ENCODE measurements at regions not wholly inside any gene's neighbourhood (a gene's known extent, or its start where the extent isn't known, plus 50 kb on each side); places are given as distances from the start of the nearest gene placed in this dataset.

GRCh38 chr18:2431806-2432205 is 139.5 kb downstream of the METTL4 start:
- Histone ChIP-seq H3K27me3 (ENCODE audit: control insufficient read depth, insufficient read depth, low read length) (no peaks in the 10 kb centered on the region), H3K36me3 (replicated peaks; ENCODE audit: control insufficient read depth, insufficient read depth, low read length) (no peaks in the 10 kb centered on the region), H3K4me3 (ENCODE audit: insufficient read depth, low read depth, low read length) (no peak overlapping the region)
- DNase-seq = no peak

DNA sequence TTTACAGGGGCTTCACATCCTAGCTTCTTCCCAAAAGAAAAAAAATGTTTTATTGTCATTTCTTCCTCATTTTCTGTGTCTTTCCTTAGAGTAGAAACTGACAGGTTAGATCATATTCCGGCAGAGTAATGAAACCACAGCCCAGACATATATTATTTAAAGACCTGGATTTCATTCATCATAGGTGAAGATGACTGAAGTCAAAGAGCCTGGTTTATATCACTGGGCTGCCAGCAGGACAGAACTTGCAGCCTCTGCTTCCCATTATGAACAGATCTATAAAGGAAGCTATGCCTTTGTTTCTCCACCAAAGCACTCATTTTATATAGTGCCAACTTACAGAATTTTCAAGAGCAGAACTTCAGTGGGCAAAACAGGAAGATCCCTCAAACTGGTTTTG is 137.9 kb downstream of the METTL4 start:
- H3K36me3 ChIP-seq (replicated peaks; ENCODE audit: control insufficient read depth, insufficient read depth, low read length) = no peaks in the 10 kb centered on the region
- DNase-seq = no peak
- H3K4me3 ChIP-seq (ENCODE audit: insufficient read depth, low read depth, low read length) = no peak overlapping the region

DNA sequence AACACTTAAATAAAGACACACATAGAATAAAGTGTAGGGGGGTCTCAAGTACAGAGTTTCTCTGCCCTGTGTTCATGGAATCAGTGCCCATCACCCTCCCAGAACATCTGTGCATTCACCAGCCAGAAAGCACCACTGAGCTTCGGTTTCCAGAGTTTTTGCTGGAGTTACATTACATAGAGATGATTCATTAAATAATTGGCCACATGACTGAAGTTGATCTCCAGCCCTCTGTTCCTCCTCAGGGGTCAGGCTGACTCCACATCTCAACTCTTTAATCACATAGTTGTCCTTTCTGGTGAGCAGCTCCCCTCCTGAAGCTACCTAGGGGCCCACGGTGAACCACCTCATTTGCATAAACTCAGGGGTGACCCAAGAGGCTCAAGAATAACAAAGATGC is 129.8 kb downstream of the METTL4 start:
- H3K36me3 ChIP-seq (replicated peaks; ENCODE audit: control insufficient read depth, insufficient read depth, low read length) = no peaks in the 10 kb centered on the region
- H3K27me3 ChIP-seq (ENCODE audit: control insufficient read depth, insufficient read depth, low read length) = no peaks in the 10 kb centered on the region
- no peak overlapping the region for H3K4me3 ChIP-seq (ENCODE audit: insufficient read depth, low read depth, low read length)
- no peak for DNase-seq

More for the DNA sequence above, 137.9 kb downstream of the METTL4 start:
- H3K27me3 ChIP-seq (ENCODE audit: control insufficient read depth, insufficient read depth, low read length) = no peaks in the 10 kb centered on the region

- Histone ChIP-seq H3K27me3 (ENCODE audit: control insufficient read depth, insufficient read depth, low read length) (no peaks in the 10 kb centered on the region), H3K4me3 (ENCODE audit: insufficient read depth, low read depth, low read length) (no peak overlapping the region), H3K36me3 (replicated peaks; ENCODE audit: control insufficient read depth, insufficient read depth, low read length) (no peaks in the 10 kb centered on the region)
- no peak for DNase-seq
Observed at GRCh38 chr18:2442006-2442405, 129.3 kb downstream of the METTL4 start.

- Histone ChIP-seq H3K36me3 (replicated peaks; ENCODE audit: control insufficient read depth, insufficient read depth, low read length) (no peaks in the 10 kb centered on the region), H3K27me3 (ENCODE audit: control insufficient read depth, insufficient read depth, low read length) (no peaks in the 10 kb centered on the region), H3K4me3 (ENCODE audit: insufficient read depth, low read depth, low read length) (no peak overlapping the region)
- no peak for DNase-seq
Observed at GRCh38 chr18:2442726-2443275, 128.5 kb downstream of the METTL4 start.

DNA sequence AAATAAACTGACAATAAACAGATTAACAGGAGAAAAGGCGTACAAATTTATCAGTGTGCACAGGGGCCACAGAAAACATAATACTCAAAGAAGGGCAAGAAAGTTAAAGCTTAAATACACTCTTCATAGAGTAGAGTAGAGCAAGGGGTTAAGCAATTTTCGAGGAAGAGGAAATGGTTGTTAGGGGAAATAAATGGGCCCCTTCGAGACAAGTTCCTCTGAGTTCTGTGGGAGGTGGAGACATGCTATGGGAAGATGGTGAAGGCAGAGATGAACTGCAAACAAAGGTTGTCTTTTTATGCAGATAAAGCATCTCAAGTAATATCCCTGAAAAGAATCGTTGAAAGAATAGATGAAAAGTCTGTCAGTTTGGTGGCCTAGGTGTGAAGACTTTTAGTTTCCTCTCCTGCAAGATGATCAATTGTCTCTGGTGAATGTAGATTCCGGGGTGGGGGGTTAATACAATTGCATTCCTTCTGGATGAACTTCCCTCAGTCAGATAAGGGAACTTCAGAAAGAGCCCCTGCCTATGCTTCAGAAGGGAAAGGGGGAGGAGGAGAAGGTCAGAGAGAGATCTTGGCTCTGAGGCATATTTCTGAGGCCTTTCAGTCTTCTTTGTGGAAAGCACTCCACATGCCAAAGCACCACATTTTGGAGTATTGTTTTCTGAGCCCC is 127.0 kb downstream of the METTL4 start:
- H3K27me3 ChIP-seq (ENCODE audit: control insufficient read depth, insufficient read depth, low read length) = no peaks in the 10 kb centered on the region
- H3K4me3 ChIP-seq (ENCODE audit: insufficient read depth, low read depth, low read length) = no peak overlapping the region
- H3K36me3 ChIP-seq (replicated peaks; ENCODE audit: control insufficient read depth, insufficient read depth, low read length) = no peaks in the 10 kb centered on the region
- no peak for DNase-seq

DNA sequence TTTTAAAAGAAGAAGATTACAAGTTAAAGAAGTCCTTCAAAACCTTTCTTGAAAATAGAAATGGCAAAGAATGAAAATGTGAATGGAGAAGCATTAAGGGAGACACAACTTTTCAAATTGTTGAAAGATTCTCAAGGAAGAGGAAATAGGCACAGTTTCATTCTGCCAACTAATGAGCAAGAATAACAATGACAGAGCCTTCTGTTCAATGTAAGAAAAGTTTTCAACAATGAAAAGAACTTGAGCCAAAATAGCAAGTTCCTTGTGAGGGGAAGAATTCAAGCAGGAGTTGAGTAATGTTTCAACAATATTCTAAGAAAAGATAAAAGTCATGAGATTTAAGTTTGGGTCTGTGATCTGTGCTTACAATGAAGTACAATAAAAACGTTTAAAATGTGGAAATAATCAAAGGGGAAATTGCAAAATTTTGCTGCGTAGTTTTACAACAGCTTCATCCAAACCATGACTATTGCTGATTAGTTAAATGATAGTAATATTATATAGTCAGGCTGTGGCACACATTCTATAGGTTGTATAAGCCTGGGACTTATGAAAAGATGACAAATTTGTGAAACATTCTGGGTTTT is 122.6 kb downstream of the METTL4 start:
- Histone ChIP-seq H3K4me3 (ENCODE audit: insufficient read depth, low read depth, low read length) (no peak overlapping the region), H3K36me3 (replicated peaks; ENCODE audit: control insufficient read depth, insufficient read depth, low read length) (no peaks in the 10 kb centered on the region), H3K27me3 (ENCODE audit: control insufficient read depth, insufficient read depth, low read length) (no peaks in the 10 kb centered on the region)
- DNase-seq = no peak

DNA sequence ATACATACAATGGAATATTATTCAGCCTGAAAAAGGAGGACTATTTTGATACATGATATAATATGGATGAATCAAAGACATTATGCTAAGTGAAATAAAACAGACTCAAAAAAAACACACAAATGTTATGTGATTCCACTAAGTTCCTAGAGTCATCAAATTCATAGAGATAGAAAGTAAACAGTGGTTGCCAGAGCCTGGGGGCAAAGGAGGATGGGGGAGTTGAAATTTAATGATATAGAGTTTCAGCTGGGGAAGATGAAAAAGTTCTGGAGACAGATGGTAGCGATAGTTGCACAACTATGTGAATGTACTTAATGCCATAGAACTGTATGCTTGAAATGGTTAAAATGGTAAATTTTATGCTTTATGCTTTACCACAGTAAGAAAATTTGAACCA is 119.7 kb downstream of the METTL4 start:
- no peak for DNase-seq
- Histone ChIP-seq H3K27me3 (ENCODE audit: control insufficient read depth, insufficient read depth, low read length) (no peaks in the 10 kb centered on the region), H3K36me3 (replicated peaks; ENCODE audit: control insufficient read depth, insufficient read depth, low read length) (no peaks in the 10 kb centered on the region), H3K4me3 (ENCODE audit: insufficient read depth, low read depth, low read length) (no peak overlapping the region)

GRCh38 chr18:2459886-2460285 is 111.4 kb downstream of the METTL4 start:
- no peak for DNase-seq
- Histone ChIP-seq H3K4me3 (ENCODE audit: insufficient read depth, low read depth, low read length) (no peak overlapping the region), H3K27me3 (ENCODE audit: control insufficient read depth, insufficient read depth, low read length) (no peaks in the 10 kb centered on the region), H3K36me3 (replicated peaks; ENCODE audit: control insufficient read depth, insufficient read depth, low read length) (no peaks in the 10 kb centered on the region)

DNA sequence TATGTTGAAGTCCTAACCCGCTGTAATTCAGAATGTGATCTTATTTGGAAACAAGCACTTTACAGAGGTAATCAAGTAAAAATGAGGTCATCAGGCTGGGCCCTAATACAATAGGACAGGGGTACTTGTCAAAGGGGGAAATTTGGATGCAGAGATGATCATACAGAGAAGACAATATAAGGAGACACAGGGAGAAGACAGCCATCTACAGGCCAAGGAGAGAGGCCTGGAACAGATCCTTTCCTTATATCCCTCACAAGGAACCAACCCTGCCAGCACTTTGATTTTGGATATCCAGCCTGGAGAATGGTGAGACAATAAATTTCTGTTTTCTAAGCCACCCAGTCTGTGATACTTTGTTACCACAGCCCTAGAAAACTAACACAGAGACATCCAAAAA is 104.3 kb downstream of the METTL4 start:
- Histone ChIP-seq H3K36me3 (replicated peaks; ENCODE audit: control insufficient read depth, insufficient read depth, low read length) (no peaks in the 10 kb centered on the region), H3K27me3 (ENCODE audit: control insufficient read depth, insufficient read depth, low read length) (no peaks in the 10 kb centered on the region), H3K4me3 (ENCODE audit: insufficient read depth, low read depth, low read length) (no peak overlapping the region)
- no peak for DNase-seq

DNA sequence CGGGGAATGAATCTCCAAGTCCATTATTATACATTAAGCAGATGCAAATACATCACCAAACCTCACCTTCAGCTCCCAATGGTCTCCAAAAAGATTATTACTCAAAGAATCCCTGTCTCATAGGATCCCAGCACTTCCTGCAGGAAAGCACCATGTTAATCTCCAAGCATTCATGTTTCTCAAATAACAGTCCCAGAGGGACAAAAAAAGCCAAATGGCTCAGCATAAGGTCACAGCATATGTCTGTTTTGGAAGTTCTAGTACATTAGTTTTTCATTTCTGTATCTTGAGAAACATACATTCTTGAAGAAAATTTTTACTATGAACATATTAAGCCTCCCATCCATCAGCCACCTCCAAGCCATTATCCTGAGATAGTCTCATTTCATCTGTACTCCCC is 103.3 kb downstream of the METTL4 start:
- DNase-seq = no peak
- H3K4me3 ChIP-seq (ENCODE audit: insufficient read depth, low read depth, low read length) = no peak overlapping the region

DNA sequence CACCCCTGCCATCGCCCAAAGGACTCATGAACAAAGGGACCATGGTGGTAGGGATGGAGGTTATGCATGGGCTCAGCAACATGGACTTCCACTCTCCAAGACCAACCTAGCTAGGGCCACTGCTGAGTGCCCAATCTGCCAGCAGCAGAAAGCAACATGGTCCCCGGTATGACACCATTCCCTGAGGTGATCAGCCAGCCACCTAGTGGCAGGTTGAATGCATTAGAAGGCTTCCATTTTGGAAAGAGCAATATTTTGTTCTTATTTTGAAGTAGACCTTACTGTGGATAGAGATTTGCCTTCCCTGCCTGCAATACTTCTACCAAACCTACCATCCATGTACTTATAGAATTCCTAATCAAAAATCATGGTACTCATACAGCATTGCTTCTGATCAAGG is 99.8 kb downstream of the METTL4 start:
- H3K4me3 ChIP-seq (ENCODE audit: insufficient read depth, low read depth, low read length) = no peak overlapping the region
- H3K36me3 ChIP-seq (replicated peaks; ENCODE audit: control insufficient read depth, insufficient read depth, low read length) = no peaks in the 10 kb centered on the region
- no peak for DNase-seq
- no peaks in the 10 kb centered on the region for H3K27me3 ChIP-seq (ENCODE audit: control insufficient read depth, insufficient read depth, low read length)

More for the DNA sequence above, 103.3 kb downstream of the METTL4 start:
- Histone ChIP-seq H3K27me3 (ENCODE audit: control insufficient read depth, insufficient read depth, low read length) (no peaks in the 10 kb centered on the region), H3K36me3 (replicated peaks; ENCODE audit: control insufficient read depth, insufficient read depth, low read length) (no peaks in the 10 kb centered on the region)

GRCh38 chr18:2478662-2479061 is 92.6 kb downstream of the METTL4 start:
- no peaks in the 10 kb centered on the region for H3K36me3 ChIP-seq (replicated peaks; ENCODE audit: control insufficient read depth, insufficient read depth, low read length)
- no peak overlapping the region for H3K4me3 ChIP-seq (ENCODE audit: insufficient read depth, low read depth, low read length)
- no peaks in the 10 kb centered on the region for H3K27me3 ChIP-seq (ENCODE audit: control insufficient read depth, insufficient read depth, low read length)
- no peak for DNase-seq

GRCh38 chr18:2480536-2480935 is 90.8 kb downstream of the METTL4 start:
- H3K4me3 ChIP-seq (ENCODE audit: insufficient read depth, low read depth, low read length) = no peak overlapping the region
- H3K27me3 ChIP-seq (ENCODE audit: control insufficient read depth, insufficient read depth, low read length) = no peaks in the 10 kb centered on the region
- H3K36me3 ChIP-seq (replicated peaks; ENCODE audit: control insufficient read depth, insufficient read depth, low read length) = no peaks in the 10 kb centered on the region
- no peak for DNase-seq

- no peak for DNase-seq
- no peak overlapping the region for H3K4me3 ChIP-seq (ENCODE audit: insufficient read depth, low read depth, low read length)
- no peaks in the 10 kb centered on the region for H3K36me3 ChIP-seq (replicated peaks; ENCODE audit: control insufficient read depth, insufficient read depth, low read length)
- H3K27me3 ChIP-seq (ENCODE audit: control insufficient read depth, insufficient read depth, low read length) = no peaks in the 10 kb centered on the region
Observed at GRCh38 chr18:2482706-2483475, 88.4 kb downstream of the METTL4 start.

Data from H7 (cell line).